Mesenchymal stem cell (in vitro differentiated cells and primary cell): ENCODE measurements at regions not wholly inside any gene's neighbourhood (a gene's known extent, or its start where the extent isn't known, plus 50 kb on each side); places are given as distances from the start of the nearest gene placed in this dataset.

Experiments
- DNase-seq: peaks from one replicate; pipeline ENCODE4 v3.0.0-alpha.2; 2013
- H2AFZ ChIP-seq: one replicate; pipeline ENCODE4 v1.6.1; 2013; ENCODE audit warnings: low read depth, mild to moderate bottlenecking, control low read depth, inconsistent platforms, low read length, moderate library complexity
- H2AK5ac ChIP-seq: 2 replicates; pipeline ENCODE4 v1.6.1; 2013; ENCODE audit warnings: low read length, moderate library complexity, mild to moderate bottlenecking, inconsistent platforms; ENCODE audit not compliant: severe bottlenecking
- H2BK120ac ChIP-seq: one replicate; pipeline ENCODE4 v1.6.1; 2013; ENCODE audit warnings: low read depth, mild to moderate bottlenecking, inconsistent platforms, low read length, moderate library complexity
- H2BK12ac ChIP-seq, 2 experiments: one replicate each; pipeline ENCODE4 v1.6.1; 2013; ENCODE audit warnings: inconsistent platforms in 2 of 2, low read length in 2 of 2, mild to moderate bottlenecking in 2 of 2, moderate library complexity in 2 of 2, control low read depth in 1 of 2
- H2BK15ac ChIP-seq: one replicate; pipeline ENCODE4 v1.6.1; 2013; ENCODE audit warnings: mild to moderate bottlenecking, low read depth, inconsistent platforms; ENCODE audit not compliant: poor library complexity, severe bottlenecking
- H2BK5ac ChIP-seq: 2 replicates; pipeline ENCODE4 v1.6.1; 2013; ENCODE audit warnings: low read depth, mild to moderate bottlenecking, low read length, control low read depth, inconsistent platforms; ENCODE audit not compliant: poor library complexity, severe bottlenecking
- H3K14ac ChIP-seq, 2 experiments: one replicate each; pipeline ENCODE4 v1.6.1; 2013; ENCODE audit warnings: inconsistent platforms in 2 of 2, low read length in 2 of 2, control low read depth in 1 of 2, mild to moderate bottlenecking in 1 of 2, moderate library complexity in 1 of 2
- H3K18ac ChIP-seq, 2 experiments: one replicate each; pipeline ENCODE4 v1.6.1; 2013; ENCODE audit warnings: inconsistent platforms in 2 of 2, low read length in 2 of 2, control low read depth in 1 of 2, low read depth in 1 of 2, mild to moderate bottlenecking in 1 of 2
- H3K23ac ChIP-seq, 2 experiments: one replicate each; pipeline ENCODE4 v1.6.1; 2013; ENCODE audit warnings: inconsistent platforms in 2 of 2, low read length in 2 of 2, mild to moderate bottlenecking in 2 of 2, moderate library complexity in 2 of 2, control low read depth in 1 of 2
- H3K27ac ChIP-seq: 2 replicates; pipeline ENCODE4 v1.5.1; 2013; ENCODE audit warnings: mild to moderate bottlenecking, moderate library complexity, low read length, control low read depth, inconsistent platforms; ENCODE audit not compliant: poor library complexity, severe bottlenecking
- H3K27me3 ChIP-seq, 2 experiments: 2 replicates each; pipeline versions ENCODE4 v1.6.1 to v1.7.0; 2013; ENCODE audit warnings: low read length in 2 of 2, mild to moderate bottlenecking in 2 of 2, moderate library complexity in 2 of 2, control low read depth in 1 of 2, inconsistent platforms in 1 of 2; ENCODE audit not compliant: control insufficient read depth in 1 of 2, insufficient read depth in 1 of 2
- H3K36me3 ChIP-seq, 2 experiments: 2 replicates each; pipeline versions ENCODE4 v1.6.1 to v1.7.0; 2013; ENCODE audit warnings: low read length in 2 of 2, control low read depth in 1 of 2, inconsistent platforms in 1 of 2, low read depth in 1 of 2, mild to moderate bottlenecking in 1 of 2; ENCODE audit not compliant: insufficient read depth in 2 of 2, control insufficient read depth in 1 of 2
- H3K4ac ChIP-seq, 2 experiments: one replicate each; pipeline ENCODE4 v1.6.1; 2013; ENCODE audit warnings: inconsistent platforms in 2 of 2, low read length in 2 of 2, mild to moderate bottlenecking in 2 of 2, moderate library complexity in 2 of 2, control low read depth in 1 of 2, low read depth in 1 of 2
- H3K4me1 ChIP-seq: 2 replicates; pipeline ENCODE4 v1.6.1; 2013; ENCODE audit warnings: low read depth, low read length, control low read depth; ENCODE audit not compliant: control insufficient read depth, insufficient read depth
- H3K4me2 ChIP-seq: 2 replicates; pipeline ENCODE4 v1.6.1; 2013; ENCODE audit warnings: low read length, mild to moderate bottlenecking, inconsistent platforms; ENCODE audit not compliant: poor library complexity, severe bottlenecking
- H3K4me3 ChIP-seq, 2 experiments: 2 replicates each; pipeline versions ENCODE4 v1.5.1 to v1.7.0; 2013; ENCODE audit warnings: low read length in 2 of 2, mild to moderate bottlenecking in 2 of 2, control low read depth in 1 of 2, low read depth in 1 of 2; ENCODE audit not compliant: insufficient read depth in 1 of 2
- H3K79me1 ChIP-seq: replicated peaks from 2 replicates; pipeline ENCODE4 v1.6.1; 2013; ENCODE audit warnings: mild to moderate bottlenecking, control low read depth, low read length, inconsistent platforms; ENCODE audit not compliant: poor library complexity, severe bottlenecking
- H3K9ac ChIP-seq: 2 replicates; pipeline ENCODE4 v1.7.0; 2013; ENCODE audit warnings: mild to moderate bottlenecking, low read length, moderate library complexity
- H3K9me3 ChIP-seq: 2 replicates; pipeline ENCODE4 v1.7.0; 2013; ENCODE audit warnings: mild to moderate bottlenecking, low read length; ENCODE audit not compliant: control insufficient read depth
- H4K8ac ChIP-seq: one replicate; pipeline ENCODE4 v1.6.1; 2013; ENCODE audit warnings: inconsistent platforms, mild to moderate bottlenecking, low read length, moderate library complexity
- H4K91ac ChIP-seq: one replicate; pipeline ENCODE4 v1.6.1; 2013; ENCODE audit warnings: mild to moderate bottlenecking, low read length, inconsistent platforms
- WGBS: methylation state at CpG from one replicate; pipeline ENCODE4 v1.1.7; 2013; ENCODE audit warnings: mixed read lengths; 5-methylcytosine and 5-hydroxymethylcytosine counted together

DNA sequence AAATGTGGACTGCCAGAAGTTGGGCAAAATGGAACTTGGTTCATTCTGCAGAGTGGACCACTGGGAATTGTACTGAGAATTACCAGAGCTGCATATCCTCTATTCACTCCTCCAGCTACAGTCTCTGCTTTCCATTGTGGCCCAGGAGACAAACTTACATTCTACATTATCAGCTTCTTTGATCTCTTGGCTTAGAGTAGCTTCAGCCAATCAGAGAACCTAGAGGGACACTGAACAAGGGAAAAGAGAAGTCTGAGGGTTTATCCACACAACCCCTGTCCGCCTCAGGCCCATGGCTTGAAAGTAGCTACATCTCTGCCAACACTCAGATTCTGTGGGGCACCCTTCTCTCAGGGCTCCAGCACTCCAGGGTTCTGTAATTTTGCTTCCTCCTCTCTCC, 251.1 kb downstream of the TRIB2 start:
- WGBS = 93% methylated on average over 1 of the region's 1 CpG
- no peak overlapping the region for H2AFZ ChIP-seq

DNA sequence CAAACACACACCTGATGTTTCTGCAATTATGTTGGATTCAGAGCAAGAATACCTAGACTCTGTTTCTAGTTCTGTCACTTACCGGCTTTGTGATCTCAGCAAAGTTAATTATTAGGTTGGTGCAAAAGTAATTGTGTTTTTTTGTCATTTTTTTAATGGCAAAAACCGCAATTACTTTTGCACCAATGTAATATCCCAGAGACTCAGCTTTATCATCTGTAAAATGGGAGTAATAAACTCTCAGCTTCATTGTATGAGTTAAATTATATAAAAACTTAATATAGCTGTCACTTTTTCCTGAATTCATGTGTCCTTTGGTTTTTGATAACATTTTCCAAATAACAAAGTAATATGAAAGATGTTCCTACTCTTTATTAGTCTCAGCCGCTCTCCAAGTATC, 251.7 kb downstream of the TRIB2 start:
- H4K8ac ChIP-seq = no peak overlapping the region
- H2AFZ ChIP-seq = no peak overlapping the region
- no peak overlapping the region for H2AK5ac ChIP-seq
- no peak overlapping the region for H3K18ac ChIP-seq
- no peak for DNase-seq
- H3K9ac ChIP-seq = no peak overlapping the region
- peaks cover 3% of the 10 kb centered on the region for H3K4me1 ChIP-seq
- H2BK120ac ChIP-seq = no peak overlapping the region
- H2BK5ac ChIP-seq = no peak overlapping the region
- no peak overlapping the region for H4K91ac ChIP-seq
- no peaks in the 10 kb centered on the region for H3K9me3 ChIP-seq
- no peak overlapping the region for H3K14ac ChIP-seq
- WGBS = 100% methylated on average over 2 of the region's 3 CpGs
- no peaks in the 10 kb centered on the region for H3K27me3 ChIP-seq
- H3K4me2 ChIP-seq = no peak overlapping the region
- H3K79me1 ChIP-seq = no peaks in the 10 kb centered on the region
- no peak overlapping the region for H3K23ac ChIP-seq
- H3K27ac ChIP-seq = no peak overlapping the region
- no peak overlapping the region for H2BK15ac ChIP-seq
- H3K4me3 ChIP-seq = no peak overlapping the region
- no peak overlapping the region for H2BK12ac ChIP-seq
- no peaks in the 10 kb centered on the region for H3K36me3 ChIP-seq
- no peak overlapping the region for H3K4ac ChIP-seq

More for the DNA sequence above, 251.1 kb downstream of the TRIB2 start:
- no peak for DNase-seq
- H4K91ac ChIP-seq = no peak overlapping the region
- H2BK120ac ChIP-seq = no peak overlapping the region
- H3K4me2 ChIP-seq = no peak overlapping the region
- H3K14ac ChIP-seq = no peak overlapping the region
- no peaks in the 10 kb centered on the region for H3K36me3 ChIP-seq
- H3K79me1 ChIP-seq = no peaks in the 10 kb centered on the region
- H2BK5ac ChIP-seq = no peak overlapping the region
- H3K27me3 ChIP-seq = no peaks in the 10 kb centered on the region
- no peak overlapping the region for H3K9ac ChIP-seq
- no peaks in the 10 kb centered on the region for H3K9me3 ChIP-seq
- H3K27ac ChIP-seq = no peak overlapping the region
- peaks cover 3% of the 10 kb centered on the region for H3K4me1 ChIP-seq
- H3K18ac ChIP-seq = peak overlapping the region in 1 of 2 experiments; percentile 35
- H3K23ac ChIP-seq = no peak overlapping the region
- H3K4me3 ChIP-seq = no peak overlapping the region
- no peak overlapping the region for H2BK15ac ChIP-seq
- peak overlapping the region; percentile 77 for H2AK5ac ChIP-seq
- no peak overlapping the region for H4K8ac ChIP-seq
- peak overlapping the region; percentile 21 to 40 for H2BK12ac ChIP-seq
- no peak overlapping the region for H3K4ac ChIP-seq

DNA sequence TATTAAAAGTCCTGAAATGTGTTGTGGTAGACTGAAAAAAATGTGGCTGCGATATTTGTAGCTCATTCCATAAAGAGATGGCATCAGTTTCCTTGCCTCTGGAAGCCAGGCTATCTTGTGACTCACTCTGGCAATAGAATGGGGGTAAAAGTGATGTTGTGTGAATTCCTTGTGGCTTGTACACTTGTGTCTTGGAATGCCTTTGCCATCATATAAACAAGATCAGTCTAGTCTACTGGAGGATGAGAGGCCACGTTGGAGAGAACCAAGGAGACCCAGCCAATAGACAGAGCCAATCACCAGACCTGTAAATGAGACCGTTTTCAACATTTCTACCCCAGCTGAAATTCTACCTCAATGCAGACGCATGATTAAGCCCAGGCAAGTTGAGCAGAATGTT, 254.1 kb downstream of the TRIB2 start:
- Histone ChIP-seq H2BK12ac (peak overlapping the region in 1 of 2 experiments; percentile 64), H2BK15ac (no peak overlapping the region), H2BK120ac (no peak overlapping the region), H3K79me1 (no peaks in the 10 kb centered on the region), H3K36me3 (no peaks in the 10 kb centered on the region), H2AFZ (no peak overlapping the region), H2BK5ac (no peak overlapping the region), H3K18ac (no peak overlapping the region), H3K27me3 (no peaks in the 10 kb centered on the region), H3K9ac (no peak overlapping the region), H3K4ac (no peak overlapping the region), H2AK5ac (no peak overlapping the region), H3K4me1 (peaks cover 3% of the 10 kb centered on the region), H3K23ac (no peak overlapping the region), H4K8ac (no peak overlapping the region), H3K4me3 (no peak overlapping the region), H3K9me3 (no peaks in the 10 kb centered on the region), H3K4me2 (no peak overlapping the region), H3K14ac (no peak overlapping the region), H4K91ac (no peak overlapping the region), H3K27ac (peak overlapping the region; percentile 37)
- WGBS = 22% methylated on average over 2 of the region's 4 CpGs
- peak; percentile 85 for DNase-seq

DNA sequence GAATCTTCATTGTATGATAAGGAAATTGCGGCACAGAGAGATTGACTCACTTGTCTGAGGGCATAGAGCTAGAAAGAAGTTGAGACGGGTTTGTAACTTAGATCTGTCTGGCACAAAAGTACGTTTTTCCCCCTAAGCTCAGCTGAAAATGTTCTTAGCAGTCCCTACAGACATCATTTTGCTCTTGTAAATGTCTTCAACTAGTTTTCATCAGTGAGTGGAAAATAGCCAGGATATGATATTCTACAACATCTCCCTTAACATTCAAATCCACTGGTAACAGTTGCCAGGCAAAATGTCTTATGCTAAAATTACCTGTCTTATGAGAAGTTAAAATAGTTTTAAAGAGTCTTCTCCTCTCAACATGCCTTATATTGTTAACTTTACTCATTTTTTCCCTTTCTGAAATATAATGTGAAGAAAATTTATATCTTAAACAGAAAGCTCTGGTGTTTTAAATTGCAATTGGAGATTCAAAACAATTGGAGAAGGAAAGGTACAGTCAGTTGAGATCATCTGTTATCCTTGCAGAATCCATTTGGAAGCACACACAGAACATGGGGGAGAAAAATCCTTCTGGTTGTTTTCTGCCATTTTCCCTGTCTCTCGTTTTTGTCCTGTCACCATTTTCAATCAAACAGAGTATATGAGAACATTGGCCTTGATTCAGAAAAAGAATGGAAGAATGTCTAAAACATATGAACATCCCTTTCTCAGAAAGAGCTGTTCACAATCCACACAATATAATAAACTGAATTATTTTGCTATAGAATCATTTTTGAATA, 255.0 kb downstream of the TRIB2 start:
- H4K91ac ChIP-seq = no peak overlapping the region
- H2BK120ac ChIP-seq = no peak overlapping the region
- H3K36me3 ChIP-seq = no peaks in the 10 kb centered on the region
- WGBS = 97% methylated on average over 3 of the region's 4 CpGs
- H3K23ac ChIP-seq = no peak overlapping the region
- H3K14ac ChIP-seq = no peak overlapping the region
- no peak overlapping the region for H2BK5ac ChIP-seq
- no peak overlapping the region for H3K27ac ChIP-seq
- H2BK15ac ChIP-seq = no peak overlapping the region
- no peak overlapping the region for H3K18ac ChIP-seq
- H3K4me2 ChIP-seq = no peak overlapping the region
- H3K79me1 ChIP-seq = no peaks in the 10 kb centered on the region
- H3K9ac ChIP-seq = no peak overlapping the region
- H3K4me1 ChIP-seq = peaks cover 3% of the 10 kb centered on the region
- no peaks in the 10 kb centered on the region for H3K9me3 ChIP-seq
- H2BK12ac ChIP-seq = no peak overlapping the region
- no peak overlapping the region for H2AK5ac ChIP-seq
- H3K4ac ChIP-seq = no peak overlapping the region
- H3K4me3 ChIP-seq = no peak overlapping the region
- H4K8ac ChIP-seq = no peak overlapping the region
- H3K27me3 ChIP-seq = no peaks in the 10 kb centered on the region
- no peak overlapping the region for H2AFZ ChIP-seq
- DNase-seq = no peak
